ENCODE measurements at regions not wholly inside any gene's neighbourhood (a gene's known extent, or its start where the extent isn't known, plus 50 kb on each side); places are given as distances from the start of the nearest gene placed in this dataset.

DNA sequence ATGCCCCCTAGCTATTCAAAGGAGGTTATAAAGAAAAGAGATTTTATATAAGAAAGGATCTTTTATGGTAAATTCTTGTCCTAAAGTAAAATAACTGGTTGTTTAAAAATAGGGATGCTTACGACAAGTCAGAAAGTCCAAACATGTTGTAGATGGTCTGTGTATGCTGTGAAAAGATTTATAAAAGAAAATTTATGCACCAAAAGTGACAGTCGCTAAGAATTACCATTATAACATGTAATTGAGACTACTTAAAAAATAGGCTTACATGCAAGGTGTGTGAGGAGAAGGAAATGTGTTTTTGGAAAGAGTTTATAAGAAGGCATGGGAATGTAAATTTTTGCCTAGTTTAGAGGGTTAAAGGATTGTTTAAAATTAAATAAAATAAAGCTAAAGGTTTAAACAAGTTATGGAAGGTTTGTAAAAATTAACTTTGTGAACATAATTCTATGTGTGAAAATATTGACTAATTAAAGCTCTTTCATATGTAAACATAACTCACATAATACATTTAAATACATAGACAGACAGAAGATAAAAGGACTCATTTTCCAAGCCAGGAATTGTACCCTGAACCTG, 118.5 kb downstream of the LYZL1 start:
- H3K9me3 ChIP-seq (ENCODE audit: insufficient read depth, low read depth, low read length), result peaks cover 48% of the 10 kb centered on the region
- no peak overlapping the region for H3K4me3 ChIP-seq (ENCODE audit: low read length)
- WGBS, result 91% methylated on average over 1 of the region's 2 CpGs

More for the DNA sequence above, 118.5 kb downstream of the LYZL1 start:
- H3K9ac ChIP-seq (ENCODE audit: low read depth, low read length), result no peak overlapping the region
- H3K27me3 ChIP-seq (ENCODE audit: insufficient read depth, low read length), result peaks cover 12% of the 10 kb centered on the region
- H3K27ac ChIP-seq (ENCODE audit: low read depth, low read length), result no peak overlapping the region
- H3K36me3 ChIP-seq (ENCODE audit: insufficient read depth, low read length), result no peaks in the 10 kb centered on the region; the same call in 1 of the 2 replicates
- H3K4me1 ChIP-seq (ENCODE audit: insufficient read depth, low read length), result no peaks in the 10 kb centered on the region

All from HUES64 (cell line).